Neural cell (in vitro differentiated cells): ENCODE measurements at regions not wholly inside any gene's neighbourhood (a gene's known extent, or its start where the extent isn't known, plus 50 kb on each side); places are given as distances from the start of the nearest gene placed in this dataset.

Source experiments
- H2AFZ ChIP-seq: fragments of 200-600, 300-800 bp; sonication (generic), shearing (Covaris generic); 2 replicates; pipeline ENCODE4 v1.6.0; 2014; ENCODE audit warnings: low read depth, mild to moderate bottlenecking, antibody characterized with exemption, low read length, moderate library complexity
- H3F3A ChIP-seq: fragments of 200-600 bp; shearing (Covaris generic); 2 replicates; pipeline ENCODE4 v1.6.1; 2016; ENCODE audit warnings: mild to moderate bottlenecking, moderate library complexity, mixed read lengths, antibody characterized with exemption, low read length; ENCODE audit not compliant: insufficient read depth, poor library complexity, severe bottlenecking
- H3K27ac ChIP-seq: fragments of 200-600, 300-800 bp; sonication (generic), shearing (Covaris generic); 2 replicates; pipeline ENCODE4 v1.5.1; 2014; ENCODE audit warnings: mild to moderate bottlenecking, low read length, moderate library complexity
- H3K27me3 ChIP-seq: fragments of 300-800, 200-600 bp; sonication (generic), shearing (Covaris generic); 2 replicates; pipeline ENCODE4 v1.6.0; 2014; ENCODE audit warnings: mild to moderate bottlenecking, low read depth, low read length, moderate library complexity; ENCODE audit not compliant: insufficient read depth
- H3K36me3 ChIP-seq: fragments of 300-800, 200-600 bp; sonication (generic), shearing (Covaris generic); 2 replicates; pipeline ENCODE4 v1.5.1; 2014; ENCODE audit warnings: mild to moderate bottlenecking, antibody characterized with exemption, low read length, moderate library complexity; ENCODE audit not compliant: insufficient read depth
- H3K4me2 ChIP-seq: fragments of 300-800, 200-600 bp; sonication (generic), shearing (Covaris generic); 2 replicates; pipeline ENCODE4 v1.6.0; 2014; ENCODE audit warnings: mild to moderate bottlenecking, low read length
- H3K4me3 ChIP-seq: fragments of 300-800, 200-600 bp; sonication (generic), shearing (Covaris generic); 2 replicates; pipeline ENCODE4 v1.5.1; 2014; ENCODE audit warnings: mild to moderate bottlenecking, low read length, moderate library complexity
- H3K79me2 ChIP-seq: fragments of 200-600 bp; shearing (Covaris generic); replicated peaks from 2 replicates; pipeline ENCODE4 v1.6.0; 2014; ENCODE audit warnings: mild to moderate bottlenecking, low read length, moderate library complexity; ENCODE audit not compliant: insufficient read depth
- H3K9ac ChIP-seq: fragments of 300-800, 200-600 bp; sonication (generic), shearing (Covaris generic); 2 replicates; pipeline ENCODE4 v1.6.1; 2016; ENCODE audit warnings: mild to moderate bottlenecking, low read length, mixed read lengths
- H3K9me2 ChIP-seq: fragments of 200-600 bp; shearing (Covaris generic); 2 replicates; pipeline ENCODE4 v1.6.1; 2016; ENCODE audit warnings: mild to moderate bottlenecking, low read length, mixed read lengths; ENCODE audit not compliant: insufficient read depth
- H3K9me3 ChIP-seq: fragments of 200-600, 300-800 bp; sonication (generic), shearing (Covaris generic); 2 replicates; pipeline ENCODE4 v1.6.1; 2016; ENCODE audit warnings: mild to moderate bottlenecking, mixed run types, low read length, moderate library complexity, mixed read lengths
- H4K20me1 ChIP-seq: fragments of 200-600 bp; shearing (Covaris generic); 2 replicates; pipeline ENCODE4 v1.6.1; 2016; ENCODE audit warnings: mild to moderate bottlenecking, mixed run types; ENCODE audit not compliant: insufficient read depth
- CTCF ChIP-seq: fragments of 450-650 bp; IDR thresholded peaks from 2 replicates; pipeline ENCODE4 v1.5.1; 2014; ENCODE audit warnings: antibody characterized with exemption, mild to moderate bottlenecking, moderate library complexity; ENCODE audit not compliant: poor library complexity, severe bottlenecking
- EP300 ChIP-seq: fragments of 450-650 bp; conservative IDR thresholded peaks from 2 replicates; pipeline ENCODE4 v1.6.1; 2014; ENCODE audit warnings: antibody characterized with exemption, mild to moderate bottlenecking, moderate library complexity; ENCODE audit not compliant: poor library complexity, severe bottlenecking
- EZH2 ChIP-seq: fragments of 200-600, 300-800 bp; shearing (Covaris generic), sonication (generic); IDR thresholded peaks from 2 replicates; pipeline ENCODE4 v1.6.1; 2014; ENCODE audit warnings: antibody characterized with exemption, low read length, borderline replicate concordance, mild to moderate bottlenecking; ENCODE audit not compliant: insufficient read depth, poor library complexity, severe bottlenecking
- MXI1 ChIP-seq: fragments of 450-650 bp; conservative IDR thresholded peaks from 2 replicates; pipeline ENCODE4 v1.6.1; 2014; ENCODE audit warnings: antibody characterized with exemption, mild to moderate bottlenecking; ENCODE audit not compliant: poor library complexity, severe bottlenecking
- POLR2AphosphoS5 ChIP-seq: IDR thresholded peaks from 2 replicates; pipeline ENCODE4 v1.6.1; 2012
- RAD21 ChIP-seq: fragments of 450-650 bp; conservative IDR thresholded peaks from 2 replicates; pipeline ENCODE4 v1.6.1; 2014; ENCODE audit warnings: antibody characterized with exemption, mild to moderate bottlenecking, moderate library complexity
- SMC3 ChIP-seq: fragments of 450-650 bp; conservative IDR thresholded peaks from 2 replicates; pipeline ENCODE4 v1.6.1; 2014; ENCODE audit warnings: antibody characterized with exemption, mild to moderate bottlenecking, moderate library complexity; ENCODE audit not compliant: poor library complexity
- TAF1 ChIP-seq: IDR thresholded peaks from 2 replicates; pipeline ENCODE4 v1.6.1; 2012; ENCODE audit warnings: low read depth
- TF ChIP-seq, protein P1 (sequence below): IDR thresholded peaks from 2 replicates; pipeline ENCODE4 v1.6.1; 2012; ENCODE audit warnings: borderline replicate concordance

DNA sequence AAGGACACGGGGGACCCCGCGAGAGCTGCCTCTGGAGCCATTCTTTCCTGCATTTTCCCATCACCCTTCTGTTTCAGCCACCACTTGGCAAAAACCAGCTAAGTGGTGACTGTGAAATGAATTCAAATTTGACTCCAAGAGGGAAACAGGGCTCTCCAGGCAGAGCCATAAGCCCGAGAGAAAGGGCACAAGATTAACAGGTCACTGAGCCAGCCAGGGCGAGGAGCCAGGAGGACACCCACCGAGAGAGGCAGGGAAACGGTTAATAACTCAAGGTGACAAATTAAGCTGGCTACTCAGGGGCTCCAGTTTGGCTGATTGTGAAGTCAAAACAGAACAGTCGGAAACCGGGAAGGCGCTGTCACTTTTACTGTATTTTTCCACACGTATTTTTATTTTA is 67.8 kb upstream of the SOX9 start:
- no peak overlapping the region for H3K4me2 ChIP-seq

GRCh38 chr17:72053449-72053848 is 67.4 kb upstream of the SOX9 start:
- H3K4me3 ChIP-seq, result no peak overlapping the region
- no peaks in the 10 kb centered on the region for H3K36me3 ChIP-seq
- TF ChIP-seq POLR2AphosphoS5, result no peak
- TF ChIP-seq TAF1, result no peak
- no peak for TF ChIP-seq MXI1
- no peak for TF ChIP-seq CTCF
- no peak for TF ChIP-seq RAD21
- no peaks in the 10 kb centered on the region for H3K9me3 ChIP-seq
- no peaks in the 10 kb centered on the region for H3K79me2 ChIP-seq
- no peak overlapping the region for H3K27ac ChIP-seq
- no peak overlapping the region for H3K9ac ChIP-seq
- no peaks in the 10 kb centered on the region for H3K27me3 ChIP-seq
- H3K9me2 ChIP-seq, result no peaks in the 10 kb centered on the region
- no peak overlapping the region for H2AFZ ChIP-seq
- H4K20me1 ChIP-seq, result no peaks in the 10 kb centered on the region
- H3F3A ChIP-seq, result no peaks in the 10 kb centered on the region
- H3K4me2 ChIP-seq, result no peak overlapping the region

More for the DNA sequence above, 67.8 kb upstream of the SOX9 start:
- Histone ChIP-seq H3K9ac (no peak overlapping the region), H3K79me2 (no peaks in the 10 kb centered on the region), H3K27me3 (no peaks in the 10 kb centered on the region), H3K4me3 (no peak overlapping the region), H3K27ac (no peak overlapping the region), H2AFZ (no peak overlapping the region), H4K20me1 (no peaks in the 10 kb centered on the region), H3K36me3 (no peaks in the 10 kb centered on the region), H3K9me2 (no peaks in the 10 kb centered on the region), H3F3A (no peaks in the 10 kb centered on the region), H3K9me3 (no peaks in the 10 kb centered on the region)
- no peak for TF ChIP-seq MXI1
- TF ChIP-seq EP300, result no peak
- TF ChIP-seq EZH2, result no peak
- TF ChIP-seq TAF1, result no peak
- TF ChIP-seq RAD21, result no peak
- TF ChIP-seq POLR2AphosphoS5, result no peak
- TF ChIP-seq CTCF, result no peak
- TF ChIP-seq, protein P1, sequence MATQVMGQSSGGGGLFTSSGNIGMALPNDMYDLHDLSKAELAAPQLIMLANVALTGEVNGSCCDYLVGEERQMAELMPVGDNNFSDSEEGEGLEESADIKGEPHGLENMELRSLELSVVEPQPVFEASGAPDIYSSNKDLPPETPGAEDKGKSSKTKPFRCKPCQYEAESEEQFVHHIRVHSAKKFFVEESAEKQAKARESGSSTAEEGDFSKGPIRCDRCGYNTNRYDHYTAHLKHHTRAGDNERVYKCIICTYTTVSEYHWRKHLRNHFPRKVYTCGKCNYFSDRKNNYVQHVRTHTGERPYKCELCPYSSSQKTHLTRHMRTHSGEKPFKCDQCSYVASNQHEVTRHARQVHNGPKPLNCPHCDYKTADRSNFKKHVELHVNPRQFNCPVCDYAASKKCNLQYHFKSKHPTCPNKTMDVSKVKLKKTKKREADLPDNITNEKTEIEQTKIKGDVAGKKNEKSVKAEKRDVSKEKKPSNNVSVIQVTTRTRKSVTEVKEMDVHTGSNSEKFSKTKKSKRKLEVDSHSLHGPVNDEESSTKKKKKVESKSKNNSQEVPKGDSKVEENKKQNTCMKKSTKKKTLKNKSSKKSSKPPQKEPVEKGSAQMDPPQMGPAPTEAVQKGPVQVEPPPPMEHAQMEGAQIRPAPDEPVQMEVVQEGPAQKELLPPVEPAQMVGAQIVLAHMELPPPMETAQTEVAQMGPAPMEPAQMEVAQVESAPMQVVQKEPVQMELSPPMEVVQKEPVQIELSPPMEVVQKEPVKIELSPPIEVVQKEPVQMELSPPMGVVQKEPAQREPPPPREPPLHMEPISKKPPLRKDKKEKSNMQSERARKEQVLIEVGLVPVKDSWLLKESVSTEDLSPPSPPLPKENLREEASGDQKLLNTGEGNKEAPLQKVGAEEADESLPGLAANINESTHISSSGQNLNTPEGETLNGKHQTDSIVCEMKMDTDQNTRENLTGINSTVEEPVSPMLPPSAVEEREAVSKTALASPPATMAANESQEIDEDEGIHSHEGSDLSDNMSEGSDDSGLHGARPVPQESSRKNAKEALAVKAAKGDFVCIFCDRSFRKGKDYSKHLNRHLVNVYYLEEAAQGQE, result no peak
- no peak for TF ChIP-seq SMC3
